Neural cell (in vitro differentiated cells): ENCODE measurements at regions not wholly inside any gene's neighbourhood (a gene's known extent, or its start where the extent isn't known, plus 50 kb on each side); places are given as distances from the start of the nearest gene placed in this dataset.
"Not testable (repeated sequence)": the region's sequence is repeated elsewhere in the genome, so short reads cannot be mapped to it uniquely, and the experiment has no call there.

Experiments used
- H2AFZ ChIP-seq: fragments of 200-600, 300-800 bp; sonication (generic), shearing (Covaris generic); 2 replicates; pipeline ENCODE4 v1.6.0; 2014; ENCODE audit warnings: low read depth, mild to moderate bottlenecking, antibody characterized with exemption, low read length, moderate library complexity
- H3F3A ChIP-seq: fragments of 200-600 bp; shearing (Covaris generic); 2 replicates; pipeline ENCODE4 v1.6.1; 2016; ENCODE audit warnings: mild to moderate bottlenecking, moderate library complexity, mixed read lengths, antibody characterized with exemption, low read length; ENCODE audit not compliant: insufficient read depth, poor library complexity, severe bottlenecking
- H3K27ac ChIP-seq: fragments of 200-600, 300-800 bp; sonication (generic), shearing (Covaris generic); 2 replicates; pipeline ENCODE4 v1.5.1; 2014; ENCODE audit warnings: mild to moderate bottlenecking, low read length, moderate library complexity
- H3K27me3 ChIP-seq: fragments of 300-800, 200-600 bp; sonication (generic), shearing (Covaris generic); 2 replicates; pipeline ENCODE4 v1.6.0; 2014; ENCODE audit warnings: mild to moderate bottlenecking, low read depth, low read length, moderate library complexity; ENCODE audit not compliant: insufficient read depth
- H3K36me3 ChIP-seq: fragments of 300-800, 200-600 bp; sonication (generic), shearing (Covaris generic); 2 replicates; pipeline ENCODE4 v1.5.1; 2014; ENCODE audit warnings: mild to moderate bottlenecking, antibody characterized with exemption, low read length, moderate library complexity; ENCODE audit not compliant: insufficient read depth
- H3K4me2 ChIP-seq: fragments of 300-800, 200-600 bp; sonication (generic), shearing (Covaris generic); 2 replicates; pipeline ENCODE4 v1.6.0; 2014; ENCODE audit warnings: mild to moderate bottlenecking, low read length
- H3K4me3 ChIP-seq: fragments of 300-800, 200-600 bp; sonication (generic), shearing (Covaris generic); 2 replicates; pipeline ENCODE4 v1.5.1; 2014; ENCODE audit warnings: mild to moderate bottlenecking, low read length, moderate library complexity
- H3K79me2 ChIP-seq: fragments of 200-600 bp; shearing (Covaris generic); replicated peaks from 2 replicates; pipeline ENCODE4 v1.6.0; 2014; ENCODE audit warnings: mild to moderate bottlenecking, low read length, moderate library complexity; ENCODE audit not compliant: insufficient read depth
- H3K9ac ChIP-seq: fragments of 300-800, 200-600 bp; sonication (generic), shearing (Covaris generic); 2 replicates; pipeline ENCODE4 v1.6.1; 2016; ENCODE audit warnings: mild to moderate bottlenecking, low read length, mixed read lengths
- H3K9me2 ChIP-seq: fragments of 200-600 bp; shearing (Covaris generic); 2 replicates; pipeline ENCODE4 v1.6.1; 2016; ENCODE audit warnings: mild to moderate bottlenecking, low read length, mixed read lengths; ENCODE audit not compliant: insufficient read depth
- H3K9me3 ChIP-seq: fragments of 200-600, 300-800 bp; sonication (generic), shearing (Covaris generic); 2 replicates; pipeline ENCODE4 v1.6.1; 2016; ENCODE audit warnings: mild to moderate bottlenecking, mixed run types, low read length, moderate library complexity, mixed read lengths
- H4K20me1 ChIP-seq: fragments of 200-600 bp; shearing (Covaris generic); 2 replicates; pipeline ENCODE4 v1.6.1; 2016; ENCODE audit warnings: mild to moderate bottlenecking, mixed run types; ENCODE audit not compliant: insufficient read depth
- CTCF ChIP-seq: fragments of 450-650 bp; IDR thresholded peaks from 2 replicates; pipeline ENCODE4 v1.5.1; 2014; ENCODE audit warnings: antibody characterized with exemption, mild to moderate bottlenecking, moderate library complexity; ENCODE audit not compliant: poor library complexity, severe bottlenecking
- EP300 ChIP-seq: fragments of 450-650 bp; conservative IDR thresholded peaks from 2 replicates; pipeline ENCODE4 v1.6.1; 2014; ENCODE audit warnings: antibody characterized with exemption, mild to moderate bottlenecking, moderate library complexity; ENCODE audit not compliant: poor library complexity, severe bottlenecking
- EZH2 ChIP-seq: fragments of 200-600, 300-800 bp; shearing (Covaris generic), sonication (generic); IDR thresholded peaks from 2 replicates; pipeline ENCODE4 v1.6.1; 2014; ENCODE audit warnings: antibody characterized with exemption, low read length, borderline replicate concordance, mild to moderate bottlenecking; ENCODE audit not compliant: insufficient read depth, poor library complexity, severe bottlenecking
- MXI1 ChIP-seq: fragments of 450-650 bp; conservative IDR thresholded peaks from 2 replicates; pipeline ENCODE4 v1.6.1; 2014; ENCODE audit warnings: antibody characterized with exemption, mild to moderate bottlenecking; ENCODE audit not compliant: poor library complexity, severe bottlenecking
- POLR2AphosphoS5 ChIP-seq: IDR thresholded peaks from 2 replicates; pipeline ENCODE4 v1.6.1; 2012
- RAD21 ChIP-seq: fragments of 450-650 bp; conservative IDR thresholded peaks from 2 replicates; pipeline ENCODE4 v1.6.1; 2014; ENCODE audit warnings: antibody characterized with exemption, mild to moderate bottlenecking, moderate library complexity
- SMC3 ChIP-seq: fragments of 450-650 bp; conservative IDR thresholded peaks from 2 replicates; pipeline ENCODE4 v1.6.1; 2014; ENCODE audit warnings: antibody characterized with exemption, mild to moderate bottlenecking, moderate library complexity; ENCODE audit not compliant: poor library complexity
- TAF1 ChIP-seq: IDR thresholded peaks from 2 replicates; pipeline ENCODE4 v1.6.1; 2012; ENCODE audit warnings: low read depth
- TF ChIP-seq, protein P1 (sequence below): IDR thresholded peaks from 2 replicates; pipeline ENCODE4 v1.6.1; 2012; ENCODE audit warnings: borderline replicate concordance

DNA sequence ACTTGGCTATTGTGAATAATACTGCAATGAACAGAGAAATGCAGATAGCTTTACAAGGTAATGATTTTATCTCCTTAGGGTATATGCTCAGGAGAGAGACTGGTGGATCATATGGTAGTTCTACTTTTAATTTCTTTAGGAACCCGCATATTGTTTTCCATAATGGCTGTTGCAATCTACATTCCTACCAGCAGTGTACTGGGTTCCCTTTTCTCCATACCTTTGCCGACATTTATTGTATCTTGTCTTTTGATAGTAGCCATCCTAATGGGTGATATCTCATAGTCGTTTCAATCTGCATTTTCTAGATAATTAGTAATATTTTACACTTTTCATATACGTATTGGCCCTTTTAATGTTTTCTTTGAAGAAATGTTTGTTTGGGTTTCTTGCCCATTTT is 702.9 kb upstream of the ACVR2A start:
- Histone ChIP-seq H3K9ac (no peak overlapping the region), H2AFZ (no peak overlapping the region), H3F3A (no peaks in the 10 kb centered on the region), H3K79me2 (no peaks in the 10 kb centered on the region), H3K4me2 (no peak overlapping the region), H3K27me3 (no peaks in the 10 kb centered on the region), H3K27ac (no peak overlapping the region), H3K9me3 (no peaks in the 10 kb centered on the region), H4K20me1 (no peaks in the 10 kb centered on the region), H3K9me2 (no peaks in the 10 kb centered on the region), H3K4me3 (no peak overlapping the region), H3K36me3 (no peaks in the 10 kb centered on the region)
- TF ChIP-seq POLR2AphosphoS5 (no peak), SMC3 (no peak), TAF1 (no peak), MXI1 (no peak), RAD21 (no peak), EZH2 (no peak), CTCF (no peak), EP300 (no peak)
- TF ChIP-seq, protein P1, sequence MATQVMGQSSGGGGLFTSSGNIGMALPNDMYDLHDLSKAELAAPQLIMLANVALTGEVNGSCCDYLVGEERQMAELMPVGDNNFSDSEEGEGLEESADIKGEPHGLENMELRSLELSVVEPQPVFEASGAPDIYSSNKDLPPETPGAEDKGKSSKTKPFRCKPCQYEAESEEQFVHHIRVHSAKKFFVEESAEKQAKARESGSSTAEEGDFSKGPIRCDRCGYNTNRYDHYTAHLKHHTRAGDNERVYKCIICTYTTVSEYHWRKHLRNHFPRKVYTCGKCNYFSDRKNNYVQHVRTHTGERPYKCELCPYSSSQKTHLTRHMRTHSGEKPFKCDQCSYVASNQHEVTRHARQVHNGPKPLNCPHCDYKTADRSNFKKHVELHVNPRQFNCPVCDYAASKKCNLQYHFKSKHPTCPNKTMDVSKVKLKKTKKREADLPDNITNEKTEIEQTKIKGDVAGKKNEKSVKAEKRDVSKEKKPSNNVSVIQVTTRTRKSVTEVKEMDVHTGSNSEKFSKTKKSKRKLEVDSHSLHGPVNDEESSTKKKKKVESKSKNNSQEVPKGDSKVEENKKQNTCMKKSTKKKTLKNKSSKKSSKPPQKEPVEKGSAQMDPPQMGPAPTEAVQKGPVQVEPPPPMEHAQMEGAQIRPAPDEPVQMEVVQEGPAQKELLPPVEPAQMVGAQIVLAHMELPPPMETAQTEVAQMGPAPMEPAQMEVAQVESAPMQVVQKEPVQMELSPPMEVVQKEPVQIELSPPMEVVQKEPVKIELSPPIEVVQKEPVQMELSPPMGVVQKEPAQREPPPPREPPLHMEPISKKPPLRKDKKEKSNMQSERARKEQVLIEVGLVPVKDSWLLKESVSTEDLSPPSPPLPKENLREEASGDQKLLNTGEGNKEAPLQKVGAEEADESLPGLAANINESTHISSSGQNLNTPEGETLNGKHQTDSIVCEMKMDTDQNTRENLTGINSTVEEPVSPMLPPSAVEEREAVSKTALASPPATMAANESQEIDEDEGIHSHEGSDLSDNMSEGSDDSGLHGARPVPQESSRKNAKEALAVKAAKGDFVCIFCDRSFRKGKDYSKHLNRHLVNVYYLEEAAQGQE = no peak

DNA sequence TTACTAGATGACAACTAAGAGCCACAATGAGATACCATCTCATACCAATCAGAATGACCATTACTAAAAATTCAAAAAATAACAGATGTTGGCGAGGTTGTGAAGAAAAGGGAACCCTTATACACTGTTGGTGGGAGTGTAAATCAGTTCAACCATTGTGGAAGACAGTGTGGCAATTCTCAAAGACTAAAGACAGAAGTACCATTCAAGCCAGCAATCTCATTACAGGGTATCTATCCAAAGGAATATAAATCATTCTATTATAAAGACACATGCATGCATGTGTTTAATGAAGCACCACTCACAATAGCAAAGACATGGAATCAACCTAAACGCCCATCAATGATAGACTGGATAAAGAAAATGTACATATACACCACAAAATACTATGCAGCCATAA is 705.1 kb upstream of the ACVR2A start:
- not testable (repeated sequence) for H3K27me3 ChIP-seq, H3K36me3 ChIP-seq, H3K27ac ChIP-seq, H3K4me2 ChIP-seq, H3K9me3 ChIP-seq, H3F3A ChIP-seq, H4K20me1 ChIP-seq, H3K79me2 ChIP-seq, H3K4me3 ChIP-seq, H3K9ac ChIP-seq, H2AFZ ChIP-seq, H3K9me2 ChIP-seq

DNA sequence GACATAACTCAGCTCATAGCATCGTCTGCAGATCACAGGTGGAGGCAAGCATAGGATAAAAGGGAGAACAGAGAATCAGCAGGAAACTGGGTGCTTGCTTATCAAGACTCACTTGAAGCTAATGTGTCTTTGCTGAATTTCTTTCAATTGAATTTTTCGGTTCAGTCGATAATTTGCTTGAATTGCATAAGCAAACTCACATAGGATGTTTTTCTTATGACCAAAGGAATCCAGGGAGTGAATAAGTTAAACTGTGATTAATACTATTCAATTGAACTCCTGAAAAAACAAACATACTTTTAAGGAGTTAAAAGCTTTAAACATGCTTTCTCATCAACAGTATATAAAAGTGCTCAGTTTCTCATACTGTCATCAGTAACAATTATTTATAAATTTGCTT is 707.1 kb upstream of the ACVR2A start:
- peaks cover under 1% of the 10 kb centered on the region for H3F3A ChIP-seq
- no peak overlapping the region for H3K9ac ChIP-seq

More for the DNA sequence above, 707.1 kb upstream of the ACVR2A start:
- Histone ChIP-seq H3K36me3 (no peaks in the 10 kb centered on the region), H4K20me1 (no peaks in the 10 kb centered on the region), H3K27ac (no peak overlapping the region), H2AFZ (no peak overlapping the region), H3K4me3 (no peak overlapping the region), H3K4me2 (no peak overlapping the region), H3K79me2 (no peaks in the 10 kb centered on the region), H3K27me3 (no peaks in the 10 kb centered on the region), H3K9me2 (no peaks in the 10 kb centered on the region), H3K9me3 (no peaks in the 10 kb centered on the region)
- TF ChIP-seq TAF1 (no peak), POLR2AphosphoS5 (no peak), EZH2 (no peak), RAD21 (no peak), EP300 (no peak), CTCF (no peak), SMC3 (no peak), MXI1 (no peak)
- TF ChIP-seq, protein P1 = no peak
